Neuronal stem cell (in vitro differentiated cells): ENCODE measurements at regions not wholly inside any gene's neighbourhood (a gene's known extent, or its start where the extent isn't known, plus 50 kb on each side); places are given as distances from the start of the nearest gene placed in this dataset.

Experiments
- DNase-seq: peaks from one replicate; pipeline ENCODE4 v3.0.0-alpha.2; 2013; ENCODE audit warnings: low spot score
- H2AFZ ChIP-seq: one replicate; pipeline ENCODE4 v1.6.1; 2013; ENCODE audit warnings: mild to moderate bottlenecking, low read length, inconsistent platforms
- H2AK5ac ChIP-seq: 2 replicates; pipeline ENCODE4 v1.6.1; 2013; ENCODE audit warnings: low read depth, mild to moderate bottlenecking, inconsistent platforms, low read length, moderate library complexity, mixed read lengths
- H2BK120ac ChIP-seq: 2 replicates; pipeline ENCODE4 v1.6.1; 2013; ENCODE audit warnings: low read depth, mild to moderate bottlenecking, inconsistent platforms, low read length, moderate library complexity, mixed read lengths
- H2BK12ac ChIP-seq: one replicate; pipeline ENCODE4 v1.6.1; 2013; ENCODE audit warnings: low read length, inconsistent platforms
- H2BK15ac ChIP-seq: 2 replicates; pipeline ENCODE4 v1.6.1; 2013; ENCODE audit warnings: mild to moderate bottlenecking, low read length, inconsistent platforms, mixed read lengths
- H2BK5ac ChIP-seq: one replicate; pipeline ENCODE4 v1.6.1; 2013; ENCODE audit warnings: inconsistent platforms, mild to moderate bottlenecking, low read length, moderate library complexity
- H3K14ac ChIP-seq: one replicate; pipeline ENCODE4 v1.6.1; 2013; ENCODE audit warnings: low read length, inconsistent platforms
- H3K18ac ChIP-seq: 2 replicates; pipeline ENCODE4 v1.6.1; 2013; ENCODE audit warnings: low read length, inconsistent platforms
- H3K23ac ChIP-seq: 2 replicates; pipeline ENCODE4 v1.6.1; 2013; ENCODE audit warnings: low read depth, mild to moderate bottlenecking, mixed read lengths, low read length, inconsistent platforms; ENCODE audit not compliant: poor library complexity
- H3K27ac ChIP-seq: replicated peaks from 3 replicates; pipeline ENCODE4 v1.5.1; 2013; ENCODE audit warnings: low read length, inconsistent platforms
- H3K27me3 ChIP-seq, 3 experiments: 2 replicates each; pipeline ENCODE4 v1.6.1; 2013; ENCODE audit warnings: low read length in 3 of 3, mild to moderate bottlenecking in 2 of 3, inconsistent platforms in 1 of 3, low read depth in 1 of 3, mixed read lengths in 1 of 3, moderate library complexity in 1 of 3; ENCODE audit not compliant: control insufficient read depth in 3 of 3, insufficient read depth in 3 of 3
- H3K36me3 ChIP-seq, 2 donors: replicated peaks in 1 of 2; 2 replicates each; pipeline ENCODE4 v1.6.1; 2013; ENCODE audit warnings: low read length in 2 of 2; ENCODE audit not compliant: control insufficient read depth in 2 of 2, insufficient read depth in 2 of 2
- H3K4ac ChIP-seq: 2 replicates; pipeline ENCODE4 v1.6.1; 2013; ENCODE audit warnings: inconsistent platforms, mild to moderate bottlenecking, low read length, moderate library complexity
- H3K4me1 ChIP-seq, 2 donors: 1 replicate in 1 of 2; 2 replicates in 1 of 2; pipeline ENCODE4 v1.6.1; 2013; ENCODE audit warnings: low read length in 2 of 2, low read depth in 1 of 2; ENCODE audit not compliant: control insufficient read depth in 2 of 2, insufficient read depth in 1 of 2
- H3K4me2 ChIP-seq: one replicate; pipeline ENCODE4 v1.6.1; 2013; ENCODE audit warnings: mild to moderate bottlenecking, low read length, inconsistent platforms; ENCODE audit not compliant: insufficient read depth, poor library complexity, severe bottlenecking
- H3K4me3 ChIP-seq, 2 donors: 2 replicates each; pipeline ENCODE4 v1.5.1; 2013; ENCODE audit warnings: low read length in 2 of 2, mild to moderate bottlenecking in 2 of 2, inconsistent platforms in 1 of 2, moderate library complexity in 1 of 2
- H3K79me1 ChIP-seq: one replicate; pipeline ENCODE4 v1.6.1; 2013; ENCODE audit warnings: low read depth, mild to moderate bottlenecking, inconsistent platforms, low read length, moderate library complexity
- H3K9ac ChIP-seq: one replicate; pipeline ENCODE4 v1.6.1; 2013; ENCODE audit warnings: mild to moderate bottlenecking, low read depth, low read length, inconsistent platforms; ENCODE audit not compliant: poor library complexity
- H3K9me3 ChIP-seq, 2 donors: replicated peaks in 1 of 2; 2 replicates each; pipeline versions ENCODE3 to v1.6.1; 2013; ENCODE audit warnings: low read length in 2 of 2, mild to moderate bottlenecking in 2 of 2, inconsistent platforms in 1 of 2, low read depth in 1 of 2, mixed read lengths in 1 of 2, moderate library complexity in 1 of 2; ENCODE audit not compliant: control insufficient read depth in 2 of 2, insufficient read depth in 1 of 2
- H4K8ac ChIP-seq: one replicate; pipeline ENCODE4 v1.6.1; 2013; ENCODE audit warnings: low read depth, mild to moderate bottlenecking, inconsistent platforms, low read length, moderate library complexity
- H4K91ac ChIP-seq: one replicate; pipeline ENCODE4 v1.6.1; 2013; ENCODE audit warnings: low read length, low read depth, mild to moderate bottlenecking, inconsistent platforms; ENCODE audit not compliant: poor library complexity
- WGBS, 2 donors: extraction: QIAGEN DNeasy Blood & Tissue Kit; methylation state at CpG; one replicate each; pipeline ENCODE4 v1.1.7; 2013; ENCODE audit warnings: missing lambda C conversion rate in 2 of 2, mixed read lengths in 1 of 2; ENCODE audit not compliant: insufficient read length in 2 of 2, insufficient replicate concordance in 1 of 2; ENCODE audit errors: extremely low coverage in 2 of 2; 5-methylcytosine and 5-hydroxymethylcytosine counted together

- H3K9ac ChIP-seq, result no peak overlapping the region
- DNase-seq, result no peak
- H3K23ac ChIP-seq, result no peak overlapping the region
- no peak overlapping the region for H3K18ac ChIP-seq
- H2BK5ac ChIP-seq, result no peak overlapping the region
- no peak overlapping the region for H3K4me3 ChIP-seq
- no peaks in the 10 kb centered on the region for H3K27me3 ChIP-seq
- no peaks in the 10 kb centered on the region for H3K9me3 ChIP-seq
- no peaks in the 10 kb centered on the region for H3K4me1 ChIP-seq
- H2BK15ac ChIP-seq, result no peak overlapping the region
- H2AK5ac ChIP-seq, result no peak overlapping the region
- no peaks in the 10 kb centered on the region for H3K79me1 ChIP-seq
- H3K27ac ChIP-seq, result no peak overlapping the region
- H2AFZ ChIP-seq, result no peak overlapping the region
- no peak overlapping the region for H4K91ac ChIP-seq
- no peaks in the 10 kb centered on the region for H3K36me3 ChIP-seq
- no peak overlapping the region for H3K4me2 ChIP-seq
- H3K4ac ChIP-seq, result no peak overlapping the region
- H2BK120ac ChIP-seq, result no peak overlapping the region
- H4K8ac ChIP-seq, result no peak overlapping the region
- H2BK12ac ChIP-seq, result no peak overlapping the region
- H3K14ac ChIP-seq, result no peak overlapping the region
These were observed 716.5 kb upstream of the RAB6C start for GRCh38 chr2:129262934-129263333.

GRCh38 chr2:129263939-129264338 is 715.5 kb upstream of the RAB6C start:
- Histone ChIP-seq H3K9me3 (no peaks in the 10 kb centered on the region), H2BK15ac (no peak overlapping the region), H3K4me2 (no peak overlapping the region), H2BK12ac (no peak overlapping the region), H4K8ac (no peak overlapping the region), H3K14ac (no peak overlapping the region), H3K4me1 (no peaks in the 10 kb centered on the region), H3K23ac (no peak overlapping the region), H3K36me3 (no peaks in the 10 kb centered on the region), H3K4me3 (no peak overlapping the region), H3K9ac (no peak overlapping the region), H2BK120ac (no peak overlapping the region), H3K27me3 (no peaks in the 10 kb centered on the region), H4K91ac (no peak overlapping the region), H3K79me1 (no peaks in the 10 kb centered on the region), H2BK5ac (no peak overlapping the region), H2AK5ac (no peak overlapping the region), H3K18ac (no peak overlapping the region), H3K4ac (no peak overlapping the region), H3K27ac (no peak overlapping the region), H2AFZ (no peak overlapping the region)
- DNase-seq, result no peak

GRCh38 chr2:129267559-129267958 is 711.9 kb upstream of the RAB6C start:
- Histone ChIP-seq H2BK120ac (no peak overlapping the region), H3K27ac (no peak overlapping the region), H2AK5ac (no peak overlapping the region), H3K4me1 (no peaks in the 10 kb centered on the region), H3K23ac (no peak overlapping the region), H3K9me3 (no peaks in the 10 kb centered on the region), H3K79me1 (no peaks in the 10 kb centered on the region), H3K4me3 (no peak overlapping the region), H2BK15ac (no peak overlapping the region), H3K4me2 (no peak overlapping the region), H2BK5ac (no peak overlapping the region), H3K27me3 (no peaks in the 10 kb centered on the region), H2BK12ac (no peak overlapping the region), H3K9ac (no peak overlapping the region), H3K14ac (no peak overlapping the region), H4K8ac (no peak overlapping the region), H3K4ac (no peak overlapping the region), H3K18ac (no peak overlapping the region), H2AFZ (no peak overlapping the region), H4K91ac (no peak overlapping the region), H3K36me3 (no peaks in the 10 kb centered on the region)
- DNase-seq, result no peak

GRCh38 chr2:129273266-129274037 is 706.0 kb upstream of the RAB6C start:
- H3K18ac ChIP-seq, result no peak overlapping the region
- no peak overlapping the region for H3K14ac ChIP-seq
- H3K23ac ChIP-seq, result no peak overlapping the region
- no peak overlapping the region for H2BK15ac ChIP-seq
- no peak overlapping the region for H3K9ac ChIP-seq
- no peak for DNase-seq
- H2BK120ac ChIP-seq, result no peak overlapping the region
- H3K4me3 ChIP-seq, result no peak overlapping the region
- no peak overlapping the region for H2BK12ac ChIP-seq
- no peak overlapping the region for H4K91ac ChIP-seq
- H2AK5ac ChIP-seq, result no peak overlapping the region
- H3K79me1 ChIP-seq, result no peaks in the 10 kb centered on the region
- H3K27me3 ChIP-seq, result no peaks in the 10 kb centered on the region
- H3K4me2 ChIP-seq, result no peak overlapping the region
- no peak overlapping the region for H3K4ac ChIP-seq
- no peak overlapping the region for H4K8ac ChIP-seq
- no CpG with 5 or more reads among the region's 8 CpGs for WGBS, 2 donors
- no peak overlapping the region for H2AFZ ChIP-seq
- peaks cover 0 to 3% of the 10 kb centered on the region in 2 donors for H3K4me1 ChIP-seq
- no peak overlapping the region for H2BK5ac ChIP-seq
- H3K36me3 ChIP-seq, result no peaks in the 10 kb centered on the region
- no peaks in the 10 kb centered on the region for H3K9me3 ChIP-seq
- H3K27ac ChIP-seq, result no peak overlapping the region
